Embryonic facial prominence (tissue), 1 donor: ENCODE measurements at regions not wholly inside any gene's neighbourhood (a gene's known extent, or its start where the extent isn't known, plus 50 kb on each side); places are given as distances from the start of the nearest gene placed in this dataset.

Experiments used
- DNase-seq: peaks from one replicate; pipeline ENCODE4 v3.0.0-alpha.2; 2016; ENCODE audit errors: extremely low spot score

DNA sequence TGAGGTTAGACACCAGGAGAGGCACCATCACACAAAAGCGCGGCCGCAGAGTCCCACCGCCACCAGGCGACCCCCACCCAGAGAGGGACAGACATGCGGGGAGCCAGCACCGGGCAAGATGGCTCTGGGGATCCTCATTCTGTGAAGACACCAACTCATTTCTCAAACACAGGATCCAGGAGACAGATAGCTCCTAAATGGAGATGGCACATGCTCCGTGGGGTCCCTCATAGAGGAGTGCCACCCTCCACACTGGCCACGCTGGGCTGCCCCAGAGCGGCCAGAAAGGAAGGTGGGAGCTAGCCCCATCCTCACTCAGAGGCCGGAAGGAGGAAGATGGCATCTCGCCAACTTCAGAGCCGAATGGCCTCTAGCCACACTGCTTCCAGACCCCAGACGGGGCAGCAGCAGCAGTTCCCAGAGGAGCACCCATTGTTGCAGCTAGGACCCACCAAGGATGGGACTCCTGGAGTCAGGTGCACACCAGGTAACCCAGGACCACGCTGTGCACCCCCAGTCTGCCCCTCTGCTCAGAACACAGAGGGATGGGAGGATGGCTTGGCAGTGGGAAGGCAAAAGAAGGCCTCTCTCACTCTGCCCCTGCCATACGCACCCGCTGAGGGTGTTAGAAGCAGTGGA lies 78.6 kb downstream of the ZIC5 start:
- DNase-seq: no peak

DNA sequence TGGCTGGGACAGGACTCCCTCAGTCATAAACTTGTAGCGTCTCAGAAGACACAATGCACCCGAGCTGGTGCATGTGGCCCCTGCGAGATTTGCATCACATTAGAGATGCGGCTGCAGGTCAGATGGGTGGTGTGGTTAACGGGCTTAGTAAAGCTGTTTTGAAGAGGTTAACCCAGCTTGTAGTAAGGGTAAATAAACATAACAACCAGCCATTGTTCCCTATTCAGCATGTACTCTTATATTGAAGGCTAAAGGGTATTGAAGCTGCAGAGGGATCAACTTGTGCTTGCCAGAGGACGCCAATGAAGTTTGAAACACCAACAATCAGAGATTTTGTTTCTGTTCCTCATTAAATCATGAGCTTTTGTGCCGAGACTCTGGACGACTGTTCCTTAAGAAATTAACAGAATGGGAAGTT lies 79.4 kb downstream of the ZIC5 start:
- DNase-seq: no peak

DNA sequence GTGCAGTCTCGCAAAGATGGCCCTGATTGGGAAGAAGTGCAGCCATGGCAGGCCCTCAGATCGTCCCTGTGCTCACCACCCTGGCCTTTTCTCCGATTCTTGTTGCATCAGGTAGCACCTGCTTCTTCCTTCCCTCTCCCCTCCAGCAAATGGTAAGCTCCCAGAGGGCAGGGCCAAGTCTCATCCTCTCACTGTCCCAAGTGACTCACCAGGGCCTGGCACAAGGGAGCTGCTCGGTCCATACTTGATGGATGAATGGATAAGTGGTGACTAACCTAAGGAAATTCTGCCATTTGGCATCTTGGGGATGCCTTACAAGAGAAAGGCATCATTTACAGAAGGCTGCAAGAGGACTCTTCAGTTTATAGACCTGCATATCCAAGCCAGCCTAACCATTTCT lies 84.9 kb downstream of the ZIC5 start:
- DNase-seq: no peak

DNA sequence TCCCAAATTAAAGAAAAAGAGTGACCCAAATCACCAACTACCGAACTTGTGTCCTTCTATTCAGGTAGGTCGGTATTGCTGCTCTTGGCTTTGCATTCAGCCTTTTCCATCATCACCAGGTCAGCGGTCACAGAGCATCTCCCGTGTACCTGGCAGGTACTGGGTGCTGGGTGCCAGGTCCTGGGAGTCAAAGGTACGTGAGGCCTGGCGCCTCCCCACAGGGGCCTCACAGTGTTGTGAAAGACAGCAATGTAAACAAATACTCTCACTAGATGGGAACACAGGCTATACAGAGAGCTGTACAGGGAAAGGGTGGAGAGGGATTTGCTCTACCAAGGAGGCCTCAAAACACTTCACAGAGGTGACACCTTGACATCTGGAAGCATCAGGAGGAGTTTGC lies 86.7 kb downstream of the ZIC5 start:
- no peak for DNase-seq

DNA sequence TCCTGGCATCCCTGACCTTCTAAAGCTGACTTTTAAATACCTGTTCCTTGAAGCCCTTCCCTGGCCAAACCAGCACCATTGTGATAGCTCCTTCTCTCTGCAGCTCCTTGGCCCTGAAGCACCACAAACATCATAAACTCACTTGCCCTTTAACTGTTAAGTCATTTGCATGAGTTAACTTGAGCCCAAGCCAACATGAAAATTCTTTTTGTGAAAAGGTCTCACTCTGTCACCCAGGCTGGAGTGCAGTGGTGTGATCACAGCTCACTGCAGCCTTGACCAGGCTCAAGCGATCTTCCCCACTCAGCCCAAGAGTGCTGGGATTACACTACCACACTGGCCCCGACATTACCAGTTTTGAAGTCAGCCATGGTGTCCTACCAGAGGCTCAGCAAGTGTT lies 87.8 kb downstream of the ZIC5 start:
- DNase-seq: no peak

DNA sequence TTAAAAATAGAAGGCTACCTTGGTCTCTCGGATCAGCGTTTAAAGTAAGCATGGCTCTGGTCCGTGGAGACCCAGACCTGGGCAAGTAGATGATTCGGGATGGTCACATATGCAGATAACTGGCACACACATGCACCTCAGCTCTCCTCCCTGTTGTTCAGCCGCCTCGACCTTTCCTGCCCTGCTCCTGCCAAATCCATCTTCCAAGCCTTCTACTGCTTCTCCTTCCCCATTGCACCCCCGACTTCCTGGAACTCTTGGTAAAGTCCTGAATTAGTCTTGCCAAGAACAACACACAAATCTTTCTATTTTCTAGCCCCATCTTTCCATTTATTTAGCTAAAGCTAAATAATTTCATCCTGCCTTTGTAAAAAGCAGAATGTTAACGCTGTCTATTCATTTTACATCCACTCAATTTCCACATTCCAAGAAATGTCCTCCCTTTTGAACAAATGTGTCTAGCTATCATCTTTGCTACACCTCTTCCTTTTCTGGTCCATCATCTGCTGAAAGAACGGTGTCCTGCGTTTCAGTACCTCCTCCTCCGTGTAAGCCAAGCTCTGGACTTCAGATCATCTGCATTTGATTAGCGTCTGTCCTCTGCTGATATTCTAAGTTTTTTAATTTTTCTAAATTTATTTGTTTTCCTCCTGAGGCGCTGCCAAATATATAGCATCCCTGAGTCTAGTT lies 92.5 kb downstream of the ZIC5 start:
- DNase-seq: no peak

DNA sequence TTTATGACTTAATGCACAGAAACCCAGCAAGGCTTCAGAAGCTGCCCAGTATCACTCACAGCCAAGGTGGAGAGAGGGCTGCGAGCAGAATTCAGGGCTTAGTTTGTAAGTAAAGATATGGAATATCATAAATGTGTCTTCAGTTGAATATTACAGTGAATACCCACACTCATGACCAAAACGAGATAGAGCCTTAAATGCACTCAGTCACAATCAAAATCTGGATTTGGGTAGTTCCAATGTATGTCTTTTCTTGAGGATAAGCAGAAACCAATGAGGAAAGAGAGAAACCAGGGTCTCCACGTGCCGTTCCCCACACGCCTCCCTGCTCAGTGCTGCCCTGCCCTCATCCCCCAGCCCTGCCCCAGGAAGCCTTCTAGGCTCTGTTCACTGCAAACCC lies 94.9 kb downstream of the ZIC5 start:
- no peak for DNase-seq

DNA sequence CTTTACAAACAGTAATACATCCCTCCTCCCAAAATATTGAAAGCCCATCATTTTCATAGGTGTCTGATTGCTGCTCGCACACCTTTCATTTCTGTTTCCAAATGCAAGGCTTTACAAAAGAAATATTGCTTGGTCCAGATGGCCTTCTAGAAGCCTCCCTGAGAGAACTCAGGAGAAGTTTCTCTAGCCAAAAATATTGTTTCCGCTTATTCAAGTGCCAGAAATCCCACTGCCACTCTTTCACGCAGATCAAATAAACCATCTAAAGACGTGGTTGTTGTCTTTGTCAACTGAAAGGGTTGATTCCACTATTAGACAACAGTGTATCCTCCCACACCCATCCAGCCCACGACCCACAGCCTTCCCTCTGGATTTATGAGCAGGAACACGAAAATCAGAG lies 96.2 kb downstream of the ZIC5 start:
- DNase-seq: no peak

DNA sequence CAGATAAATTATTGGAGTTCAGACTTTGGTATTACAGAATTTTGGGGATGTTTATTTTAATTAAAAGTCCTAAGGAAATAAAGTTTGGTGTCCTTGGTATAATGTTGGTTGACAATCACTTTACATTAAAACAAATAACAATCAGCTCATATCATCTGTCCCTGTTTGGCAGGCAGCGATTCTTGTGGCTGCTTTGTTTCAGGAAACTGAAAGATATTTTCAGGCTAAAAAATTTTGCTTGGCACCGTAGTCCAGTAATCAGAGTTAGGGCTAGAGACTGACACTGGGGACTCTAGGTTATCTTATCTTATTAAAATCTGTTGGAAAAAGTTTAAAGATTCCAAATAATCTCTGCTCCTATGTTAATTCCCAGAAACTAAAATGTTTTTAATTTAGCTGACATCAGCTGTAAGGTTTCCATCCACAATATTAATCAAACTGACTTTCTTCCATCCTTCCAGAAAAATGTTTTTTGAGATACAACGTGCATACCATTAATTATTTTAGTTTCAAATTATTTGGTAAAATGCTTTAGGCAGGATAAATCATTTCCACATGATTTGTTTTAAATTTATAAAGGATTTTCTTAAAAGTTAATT lies 97.6 kb downstream of the ZIC5 start:
- no peak for DNase-seq

DNA sequence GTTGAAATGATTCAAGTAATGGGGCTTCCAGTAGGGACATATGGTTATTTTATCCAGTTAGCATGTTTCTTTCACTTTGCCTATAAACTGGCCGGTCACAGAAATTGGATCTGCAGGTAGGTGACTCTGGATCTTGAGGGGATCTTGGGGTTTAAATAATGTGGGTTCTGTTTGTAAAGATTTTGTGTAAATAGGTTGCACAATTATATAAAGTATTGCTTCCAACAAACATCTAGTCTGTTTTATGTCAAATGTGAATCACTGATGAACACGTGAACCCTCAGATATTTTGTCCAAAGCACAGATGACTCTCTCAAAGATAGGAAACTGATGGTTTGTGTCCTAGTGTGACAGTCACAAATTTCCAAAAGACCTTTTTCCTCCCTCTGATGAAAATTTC lies 98.4 kb downstream of the ZIC5 start:
- DNase-seq: no peak

DNA sequence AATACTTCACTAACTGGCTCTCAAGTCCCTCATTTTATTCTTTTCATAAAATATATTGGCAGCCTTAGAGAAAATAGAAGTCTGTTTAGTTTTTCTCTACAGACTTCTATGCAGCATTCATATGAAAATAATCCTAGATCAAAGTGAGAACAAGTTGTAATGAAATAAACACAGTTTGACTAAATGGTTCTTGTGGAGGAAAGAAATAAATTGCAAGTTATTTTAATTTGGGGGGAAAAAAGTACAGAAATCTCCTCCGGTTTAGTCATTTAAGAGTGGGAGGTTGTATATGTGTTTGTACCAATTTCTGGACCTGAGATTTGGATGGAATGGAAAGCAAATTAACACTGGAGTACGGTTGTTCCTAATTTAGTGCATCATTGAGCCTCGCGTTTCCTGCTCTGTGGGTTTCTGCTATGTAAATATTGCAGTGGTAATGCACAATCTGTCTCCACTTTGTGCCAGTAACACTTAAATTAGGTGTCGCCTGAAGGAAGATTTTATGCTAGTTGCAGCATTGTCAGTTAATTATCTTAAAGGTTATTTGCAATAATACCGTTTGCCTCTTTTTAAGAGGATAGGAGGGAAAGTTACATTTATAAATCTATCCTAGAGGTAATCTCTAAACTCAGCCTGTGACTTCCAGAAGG lies 100.2 kb downstream of the ZIC5 start:
- DNase-seq: no peak

DNA sequence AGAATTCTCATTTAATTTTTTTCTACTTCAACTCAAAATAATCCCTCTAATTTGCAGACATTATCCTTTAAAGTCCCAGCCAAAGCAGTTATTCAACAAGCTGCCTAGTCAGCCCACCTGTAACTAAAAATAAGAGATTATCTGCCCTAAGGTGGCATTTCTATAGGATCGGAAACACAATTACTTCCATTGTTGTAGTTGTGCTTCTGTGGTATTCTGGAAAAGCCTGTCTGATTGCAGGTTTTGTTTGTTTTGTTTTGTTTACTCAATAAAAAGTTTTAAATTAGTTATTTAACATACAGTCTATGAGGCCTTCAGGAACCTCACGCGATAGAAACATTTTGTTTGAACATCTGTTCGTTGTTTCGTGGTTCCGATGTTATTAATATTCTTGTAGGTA lies 101.0 kb downstream of the ZIC5 start:
- DNase-seq: no peak

DNA sequence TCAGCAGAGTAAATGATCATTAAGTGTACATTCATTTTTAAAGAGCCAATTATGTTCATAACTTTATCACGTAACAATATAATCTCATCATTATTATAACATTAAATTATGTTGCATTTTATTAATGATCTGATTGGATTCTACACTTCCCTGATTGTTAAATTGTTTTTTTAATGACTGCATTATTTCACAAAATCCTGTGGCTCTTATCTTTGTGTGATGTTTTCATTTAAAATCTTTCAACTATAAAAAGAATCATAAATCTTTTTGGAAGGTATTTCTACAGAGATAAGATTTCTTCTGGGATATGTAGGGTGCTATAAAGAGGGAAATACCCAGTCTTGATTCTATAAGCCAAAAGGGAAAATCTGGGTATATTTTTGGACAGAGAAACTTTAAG lies 101.7 kb downstream of the ZIC5 start:
- DNase-seq: no peak

DNA sequence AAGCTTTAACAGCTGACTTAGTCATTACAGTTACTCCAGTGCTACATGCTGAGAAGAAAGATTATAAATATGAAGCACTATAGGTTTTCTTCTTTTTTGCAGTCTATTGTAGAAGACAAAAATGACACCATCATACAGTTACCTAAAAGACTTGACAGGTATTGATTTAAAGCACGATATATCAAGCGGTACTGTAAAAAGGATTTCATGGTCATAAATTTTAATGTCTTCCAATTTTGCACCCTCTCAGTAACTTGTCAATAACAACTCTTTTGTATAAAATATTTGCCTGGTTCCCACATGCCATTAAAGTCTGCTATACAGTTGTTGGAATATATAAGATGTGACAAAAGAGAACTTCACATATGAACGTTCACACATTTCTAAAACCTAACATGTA lies 102.8 kb downstream of the ZIC5 start:
- no peak for DNase-seq

DNA sequence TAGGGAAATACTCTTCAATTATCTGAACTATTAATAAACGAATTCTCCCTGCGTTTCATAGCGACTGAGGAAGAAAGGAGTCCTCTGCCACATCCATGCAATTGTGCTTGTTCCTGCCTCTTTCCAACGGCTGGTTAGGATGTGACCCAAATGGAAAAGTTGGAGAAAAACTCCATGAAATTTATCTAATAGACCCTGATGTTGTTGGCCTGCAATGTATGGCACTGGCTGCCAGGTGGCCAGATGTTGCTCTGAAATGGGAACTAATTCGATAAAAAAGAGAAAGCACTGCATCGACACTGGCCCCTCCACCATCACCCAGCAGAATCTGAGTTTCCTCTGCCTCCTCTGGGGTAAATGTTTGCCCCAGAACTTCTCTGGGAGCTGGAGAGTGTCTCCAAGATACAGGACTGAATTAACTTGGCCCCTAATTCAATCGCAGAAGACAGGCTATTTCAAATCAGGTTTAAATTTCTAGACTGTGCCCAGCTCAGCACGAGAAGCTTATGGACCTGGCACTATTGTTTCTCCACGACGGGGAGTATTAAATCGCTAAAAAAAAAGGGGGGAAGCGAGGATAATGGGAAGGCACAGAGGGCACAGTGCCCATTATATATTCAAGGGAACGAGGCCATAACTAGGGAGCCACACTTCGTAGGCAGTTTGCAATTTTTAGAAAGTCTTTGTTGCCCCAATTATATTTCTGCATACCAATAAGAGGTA lies 103.9 kb downstream of the ZIC5 start:
- no peak for DNase-seq

DNA sequence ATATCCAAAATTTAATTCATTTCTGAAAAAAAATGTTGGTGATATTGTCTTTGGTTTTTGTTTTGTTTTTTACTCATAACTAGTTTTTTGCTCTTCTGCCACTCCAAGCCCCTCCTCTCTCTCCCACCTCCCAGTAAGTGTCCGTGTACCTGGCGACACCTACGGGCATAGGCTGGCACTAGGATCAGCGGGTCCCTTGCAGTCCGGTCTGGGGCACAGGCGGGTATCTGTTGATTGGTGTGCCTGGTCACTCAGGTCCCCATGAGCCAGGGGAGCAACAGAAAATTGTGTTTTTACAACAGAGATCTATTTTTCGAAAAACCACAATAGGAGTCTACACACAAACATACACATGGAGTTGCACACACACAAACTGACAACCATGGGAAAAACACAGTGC lies 104.8 kb downstream of the ZIC5 start:
- no peak for DNase-seq

DNA sequence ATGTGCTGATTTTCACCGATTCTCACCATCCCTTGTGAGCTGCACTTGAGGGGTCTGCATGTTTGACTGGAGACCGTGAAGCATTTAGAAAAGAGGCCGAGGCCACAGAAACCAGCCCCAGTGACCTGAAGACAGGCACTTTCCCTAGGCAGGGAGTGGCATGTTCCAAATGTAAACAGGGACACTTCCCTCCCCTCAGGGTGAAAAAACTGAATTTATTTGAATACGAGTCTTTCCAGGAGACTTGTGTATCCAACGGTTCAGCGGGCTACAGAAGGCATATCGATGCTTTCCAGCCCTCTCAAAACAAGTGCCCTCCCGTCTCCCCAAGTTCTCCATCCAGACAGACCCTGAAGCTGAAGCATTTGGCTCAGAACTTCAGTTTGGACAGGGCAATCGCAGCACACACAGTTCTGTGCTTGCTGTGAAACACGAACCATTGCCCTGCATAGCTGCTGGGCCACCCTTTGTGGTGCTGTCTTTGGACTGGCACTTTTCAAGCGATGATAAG lies 106.1 kb downstream of the ZIC5 start:
- DNase-seq: no peak

DNA sequence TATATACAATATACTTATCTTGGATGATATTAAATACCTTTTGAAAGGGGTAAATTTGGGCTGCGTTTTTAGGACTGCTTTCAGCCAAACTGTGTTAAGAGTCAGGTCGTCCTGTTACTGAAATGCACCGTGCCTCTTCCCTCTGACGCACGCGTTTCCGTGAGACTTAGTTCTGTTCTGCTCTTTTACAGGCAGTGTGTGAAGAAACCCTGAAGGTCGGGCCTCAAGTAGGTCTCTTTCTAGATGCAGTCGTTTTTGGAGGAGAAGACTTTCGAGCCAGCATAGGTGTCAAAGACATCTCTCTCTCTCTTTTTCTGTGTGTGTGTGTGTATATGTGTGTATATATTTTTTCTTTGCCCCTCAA lies 107.0 kb downstream of the ZIC5 start:
- no peak for DNase-seq

DNA sequence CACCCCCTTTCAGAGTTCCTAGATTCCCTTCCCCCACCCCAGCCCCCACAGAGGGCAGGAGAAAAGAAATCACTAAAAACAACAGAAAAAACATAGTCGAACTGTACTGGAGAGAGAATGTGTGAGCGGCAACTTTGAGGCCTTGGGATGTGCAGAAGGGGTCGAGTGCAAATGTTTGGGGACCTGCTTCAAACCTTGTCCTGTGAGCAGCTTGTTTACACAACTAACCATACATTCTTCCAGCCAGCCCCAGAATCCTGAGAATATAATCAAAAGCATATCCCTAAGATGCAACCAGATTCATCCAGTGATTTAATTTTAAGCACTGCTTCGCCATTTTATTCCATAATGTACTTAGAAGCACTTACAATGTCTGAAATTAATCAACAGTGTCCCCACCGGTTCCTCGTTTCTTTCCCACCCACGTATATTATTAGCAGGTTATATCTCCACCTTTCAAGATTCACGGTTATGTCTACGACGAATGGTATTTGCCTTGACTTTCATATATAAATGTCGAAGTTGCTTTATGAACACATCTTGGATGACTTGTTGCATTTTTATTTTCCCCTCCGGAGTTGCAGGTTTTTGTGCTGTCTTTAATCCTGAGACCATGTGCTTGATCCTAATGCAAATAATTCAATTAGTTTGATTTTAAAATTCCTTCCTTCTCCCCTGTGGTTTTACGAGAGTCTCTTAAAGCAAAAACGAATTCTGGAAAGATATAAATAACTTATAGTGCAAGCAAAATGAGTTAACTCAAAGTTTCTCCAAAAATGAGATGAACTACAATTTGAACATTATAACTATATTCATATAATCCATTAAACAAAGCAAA lies 107.6 kb downstream of the ZIC5 start:
- no peak for DNase-seq

DNA sequence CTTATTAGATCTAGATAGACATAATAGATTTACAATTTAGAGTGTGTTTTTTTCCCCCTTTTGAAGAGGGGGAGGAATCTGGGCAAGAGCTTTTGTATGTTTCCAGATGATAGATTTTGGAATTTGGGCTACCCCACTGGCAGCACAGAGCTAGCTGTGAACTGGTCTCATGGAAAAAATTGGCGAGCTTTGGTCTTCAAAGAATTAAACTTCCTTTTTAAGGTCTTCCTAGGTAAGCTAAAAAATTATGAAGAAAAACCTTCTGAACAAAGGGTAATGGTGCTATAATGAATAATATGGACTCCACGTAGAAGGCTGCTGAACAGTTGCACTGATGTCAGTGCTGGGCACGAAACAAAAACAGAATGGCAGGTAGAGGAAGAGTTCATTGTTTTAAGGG lies 109.3 kb downstream of the ZIC5 start:
- DNase-seq: no peak

DNA sequence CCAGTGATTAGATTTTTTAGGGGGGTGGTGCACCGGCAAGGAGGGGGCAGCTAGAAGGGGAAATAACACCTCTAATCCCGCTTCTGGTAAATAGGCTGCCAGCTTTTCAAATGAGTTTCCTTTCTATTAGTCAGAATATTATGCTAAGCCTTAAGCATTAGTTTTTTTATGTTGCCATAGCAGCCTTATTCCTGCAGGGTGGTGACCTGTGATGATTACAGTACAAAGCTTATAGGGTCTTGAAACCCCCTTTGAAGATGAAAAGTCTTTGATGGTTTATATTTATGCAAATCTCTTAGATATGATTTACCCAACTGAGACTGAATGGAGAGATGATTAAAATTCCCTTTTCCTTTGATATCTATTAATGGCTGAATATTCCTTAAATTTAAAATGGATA lies 109.8 kb downstream of the ZIC5 start:
- no peak for DNase-seq
